GM19395 (cell line): ENCODE measurements at regions not wholly inside any gene's neighbourhood (a gene's known extent, or its start where the extent isn't known, plus 50 kb on each side); places are given as distances from the start of the nearest gene placed in this dataset.
"Not testable (repeated sequence)": the region's sequence is repeated elsewhere in the genome, so short reads cannot be mapped to it uniquely, and the experiment has no call there.

ENCODE experiments used
- ATAC-seq: cut with Tn5 transposase; IDR thresholded peaks from one replicate; pipeline ENCODE4 v1.9.1; 2021; ENCODE audit warnings: mild to moderate bottlenecking, moderate library complexity; ENCODE audit not compliant: unreplicated experiment

GRCh38 chr11:29263971-29264682 lies 752.7 kb downstream of the KCNA4 start:
- ATAC-seq, result no peak

GRCh38 chr11:29261831-29262230 lies 755.0 kb downstream of the KCNA4 start:
- ATAC-seq, result no peak

- no peak for ATAC-seq
Observed at GRCh38 chr11:29260939-29261705, 755.7 kb downstream of the KCNA4 start.

- ATAC-seq, result no peak
Observed at GRCh38 chr11:29258411-29258810, 758.4 kb downstream of the KCNA4 start.

GRCh38 chr11:29256580-29256979 lies 760.2 kb downstream of the KCNA4 start:
- no peak for ATAC-seq

GRCh38 chr11:29255401-29255800 lies 761.4 kb downstream of the KCNA4 start:
- no peak for ATAC-seq

GRCh38 chr11:29251738-29252137 lies 765.1 kb downstream of the KCNA4 start:
- peak; percentile 65 for ATAC-seq

GRCh38 chr11:29249713-29250112 lies 767.1 kb downstream of the KCNA4 start:
- ATAC-seq, result no peak

- no peak for ATAC-seq
Observed at GRCh38 chr11:29244355-29244754, 772.5 kb downstream of the KCNA4 start.

GRCh38 chr11:29243616-29244015 lies 773.2 kb downstream of the KCNA4 start:
- ATAC-seq, result no peak

- ATAC-seq, result no peak
Observed at GRCh38 chr11:29231991-29232390, 784.8 kb downstream of the KCNA4 start.

- ATAC-seq, result no peak
Observed at GRCh38 chr11:29231586-29231985, 785.2 kb downstream of the KCNA4 start.

GRCh38 chr11:29227811-29228210 lies 789.0 kb downstream of the KCNA4 start:
- no peak for ATAC-seq

- ATAC-seq, result no peak
Observed at GRCh38 chr11:29224739-29225384, 792.0 kb downstream of the KCNA4 start.

GRCh38 chr11:29219531-29219930 lies 797.3 kb downstream of the KCNA4 start:
- ATAC-seq, result not testable (repeated sequence)

- no peak for ATAC-seq
Observed at GRCh38 chr11:29217901-29218300, 798.9 kb downstream of the KCNA4 start.

- ATAC-seq, result no peak
Observed at GRCh38 chr11:29214833-29215232, 802.0 kb downstream of the KCNA4 start.

GRCh38 chr11:29211202-29211601 lies 805.6 kb downstream of the KCNA4 start:
- no peak for ATAC-seq

- ATAC-seq, result no peak
Observed at GRCh38 chr11:29210426-29210825, 806.4 kb downstream of the KCNA4 start.

- ATAC-seq, result no peak
Observed at GRCh38 chr11:29208117-29208516, 808.7 kb downstream of the KCNA4 start.

- no peak for ATAC-seq
Observed at GRCh38 chr11:29200791-29201562, 815.9 kb downstream of the KCNA4 start.
